NCI-H748 (cell line): ENCODE measurements at regions not wholly inside any gene's neighbourhood (a gene's known extent, or its start where the extent isn't known, plus 50 kb on each side); places are given as distances from the start of the nearest gene placed in this dataset.
A peak's percentile ranks its signal among the peaks of the same experiment; 100 is the strongest.

Source experiments
- DNase-seq: peaks from one replicate; lab custom pipeline; 2025; ENCODE audit not compliant: unreplicated experiment; lab: John Stamatoyannopoulos, UW

GRCh38 chr11:93248602-93249001, 50.8 kb upstream of the SLC36A4 start:
- DNase-seq = peak; percentile 5

- no peak for DNase-seq
These were observed 51.8 kb upstream of the SLC36A4 start for GRCh38 chr11:93249459-93250220.

- DNase-seq = no peak
These were observed 52.5 kb upstream of the SLC36A4 start for GRCh38 chr11:93250326-93250725.

- no peak for DNase-seq
These were observed 54.1 kb upstream of the SLC36A4 start for GRCh38 chr11:93251922-93252321.

- DNase-seq = no peak
These were observed 55.3 kb upstream of the SLC36A4 start for GRCh38 chr11:93253111-93253510.

GRCh38 chr11:93256623-93257022, 58.8 kb upstream of the SLC36A4 start:
- no peak for DNase-seq

- no peak for DNase-seq
These were observed 63.2 kb upstream of the DEUP1 start for GRCh38 chr11:93267383-93267782.

GRCh38 chr11:93268287-93269040, 62.1 kb upstream of the DEUP1 start:
- no peak for DNase-seq

- no peak for DNase-seq
These were observed 58.9 kb upstream of the DEUP1 start for GRCh38 chr11:93271596-93271995.

GRCh38 chr11:93274851-93275250, 55.7 kb upstream of the DEUP1 start:
- no peak for DNase-seq

GRCh38 chr11:93278976-93279375, 51.6 kb upstream of the DEUP1 start:
- no peak for DNase-seq

GRCh38 chr11:93279851-93280347, 50.6 kb upstream of the DEUP1 start:
- DNase-seq = peak; percentile 88
